CD4-positive, alpha-beta T cell (primary cell): ENCODE measurements at regions not wholly inside any gene's neighbourhood (a gene's known extent, or its start where the extent isn't known, plus 50 kb on each side); places are given as distances from the start of the nearest gene placed in this dataset.
A peak's percentile ranks its signal among the peaks of the same experiment; 100 is the strongest.

Experiments
- ATAC-seq: fragments of 200-7000 bp; cut with Tn5 transposase; one replicate; pipeline ENCODE4 v1.10.0; 2022; ENCODE audit warnings: mild to moderate bottlenecking; ENCODE audit not compliant: poor library complexity
- CTCF ChIA-PET: fragments of 350-600 bp; sonication (Branson Sonifier 250); formaldehyde crosslinking; loops from one replicate; lab custom pipeline; 2021; ENCODE audit warnings: antibody characterized with exemption, inconsistent platforms; lab: Charles Lee
- POLR2A ChIA-PET: fragments of 350-600 bp; sonication (Branson Sonifier 250); formaldehyde crosslinking; loops from one replicate; lab custom pipeline; 2021; ENCODE audit warnings: antibody characterized with exemption, inconsistent platforms; lab: Charles Lee
- DNase-seq, 14 experiments: peaks; one replicate each; pipeline ENCODE4 v3.0.0-alpha.2; 2013 to 2020; ENCODE audit warnings: mixed read lengths in 2 of 14
- H3K27ac ChIP-seq, 2 donors: one replicate each; pipeline versions ENCODE4 v1.5.1 to v1.7.0; 2013; ENCODE audit warnings: low read length in 2 of 2, low read depth in 1 of 2, mild to moderate bottlenecking in 1 of 2
- H3K27me3 ChIP-seq, 2 experiments: 1 replicate in 1 of 2; 2 replicates in 1 of 2; pipeline versions ENCODE4 v1.6.1 to v1.7.0; 2013; ENCODE audit warnings: low read length in 2 of 2, control low read depth in 1 of 2, mild to moderate bottlenecking in 1 of 2, moderate library complexity in 1 of 2; ENCODE audit not compliant: insufficient read depth in 2 of 2, control insufficient read depth in 1 of 2
- H3K36me3 ChIP-seq: one replicate; pipeline ENCODE4 v1.6.1; 2013; ENCODE audit warnings: low read length, control low read depth; ENCODE audit not compliant: insufficient read depth
- H3K4me1 ChIP-seq: one replicate; pipeline ENCODE4 v1.6.1; 2013; ENCODE audit warnings: low read length, control low read depth; ENCODE audit not compliant: insufficient read depth
- H3K4me3 ChIP-seq: one replicate; pipeline ENCODE4 v1.5.1; 2013; ENCODE audit warnings: mild to moderate bottlenecking, low read length, moderate library complexity
- H3K9me3 ChIP-seq, 2 experiments: 1 replicate in 1 of 2; 2 replicates in 1 of 2; pipeline versions ENCODE4 v1.6.1 to v1.7.0; 2013; ENCODE audit warnings: low read length in 2 of 2, mild to moderate bottlenecking in 2 of 2, control low read depth in 1 of 2, moderate library complexity in 1 of 2; ENCODE audit not compliant: control insufficient read depth in 1 of 2, insufficient read depth in 1 of 2
- H3K27ac Mint-ChIP-seq: one replicate; pipeline ENCODE4 v1.8.0; 2020; ENCODE audit warnings: mixed read lengths
- H3K27me3 Mint-ChIP-seq: one replicate; pipeline ENCODE4 v1.8.0; 2021; ENCODE audit warnings: mixed read lengths
- H3K36me3 Mint-ChIP-seq: one replicate; pipeline ENCODE4 v1.8.0; 2021; ENCODE audit warnings: low read depth, mixed read lengths
- H3K4me1 Mint-ChIP-seq: one replicate; pipeline ENCODE4 v1.8.0; 2021; ENCODE audit warnings: low read depth, mixed read lengths
- H3K4me3 Mint-ChIP-seq: one replicate; pipeline ENCODE4 v1.8.0; 2020; ENCODE audit warnings: mild to moderate bottlenecking, mixed read lengths
- H3K9me3 Mint-ChIP-seq: one replicate; pipeline ENCODE4 v1.8.0; 2020; ENCODE audit warnings: mixed read lengths
- CTCF ChIP-seq: fragments of 200-600 bp; IDR thresholded peaks from one replicate; pipeline ENCODE4 v1.8.0; 2022; ENCODE audit warnings: antibody characterized with exemption, mild to moderate bottlenecking
- intact Hi-C, 2 experiments: fragments of 100-400 bp; cut with DNase I in 1 of 2; cut with micrococcal nuclease in 1 of 2; formaldehyde crosslinking; loops; one replicate each; pipeline versions ENCODE4 v1.15.1 to v1.9.0; 2023 to 2025; cut with DNase I, micrococcal nuclease

DNA sequence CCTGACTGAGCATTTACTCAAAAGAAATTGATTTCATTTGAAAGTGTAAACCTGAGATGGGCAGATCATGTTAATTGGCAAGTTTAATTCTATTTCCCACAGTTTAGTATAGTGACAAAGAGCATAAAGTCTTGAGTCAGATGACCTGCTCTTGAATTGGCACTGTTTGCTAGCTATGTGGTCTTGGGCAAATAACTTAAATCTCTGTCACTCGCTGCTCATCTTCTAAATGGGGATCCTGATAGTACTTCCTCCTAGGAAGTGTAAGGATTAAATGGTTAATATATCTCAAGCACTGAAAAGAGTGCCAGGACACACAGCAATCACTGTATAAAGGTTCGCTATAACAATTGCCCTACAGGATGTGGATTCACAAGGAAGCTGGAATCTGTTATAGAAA lies 242.8 kb upstream of the JADE1 start:
- Mint-ChIP-seq H3K36me3 (no peaks in the 10 kb centered on the region), H3K4me1 (no peaks in the 10 kb centered on the region), H3K4me3 (no peak overlapping the region), H3K27ac (no peak overlapping the region), H3K9me3 (no peaks in the 10 kb centered on the region), H3K27me3 (peaks cover 43% of the 10 kb centered on the region)
- no peak for ATAC-seq
- no peaks in the 10 kb centered on the region for H3K9me3 ChIP-seq
- no peak for TF ChIP-seq CTCF
- no peaks in the 10 kb centered on the region for H3K27me3 ChIP-seq
- H3K4me1 ChIP-seq: no peaks in the 10 kb centered on the region
- H3K27ac ChIP-seq: no peak overlapping the region
- H3K4me3 ChIP-seq: no peak overlapping the region
- no peak for DNase-seq
- H3K36me3 ChIP-seq: no peaks in the 10 kb centered on the region
- ChIA-PET POLR2A (no interaction called here), CTCF (no interaction called here)
- intact Hi-C loops: no loop called here

- Mint-ChIP-seq H3K4me3 (no peak overlapping the region), H3K27me3 (peaks cover 37% of the 10 kb centered on the region), H3K4me1 (no peaks in the 10 kb centered on the region), H3K36me3 (no peaks in the 10 kb centered on the region), H3K27ac (no peak overlapping the region), H3K9me3 (no peaks in the 10 kb centered on the region)
- Histone ChIP-seq H3K27ac (no peak overlapping the region), H3K4me3 (no peak overlapping the region), H3K36me3 (no peaks in the 10 kb centered on the region), H3K4me1 (no peaks in the 10 kb centered on the region), H3K9me3 (no peaks in the 10 kb centered on the region), H3K27me3 (no peaks in the 10 kb centered on the region)
- ChIA-PET POLR2A (no interaction called here), CTCF (no interaction called here)
- no peak for ATAC-seq
- TF ChIP-seq CTCF: no peak
- intact Hi-C loops: no loop called here
- DNase-seq: peak in 4 of 14 experiments; percentile 2 to 27 (median 15)
These were observed 243.8 kb upstream of the JADE1 start for GRCh38 chr4:128565565-128566186.

- H3K4me1 ChIP-seq: no peaks in the 10 kb centered on the region
- no peaks in the 10 kb centered on the region for H3K27me3 ChIP-seq
- ATAC-seq (no peak), DNase-seq (no peak)
- no peaks in the 10 kb centered on the region for H3K36me3 ChIP-seq
- POLR2A ChIA-PET: no interaction called here
- H3K4me1 Mint-ChIP-seq: no peaks in the 10 kb centered on the region
- H3K27ac Mint-ChIP-seq: no peak overlapping the region
- no peak overlapping the region for H3K4me3 Mint-ChIP-seq
- no peaks in the 10 kb centered on the region for H3K9me3 Mint-ChIP-seq
- CTCF ChIA-PET: no interaction called here
- TF ChIP-seq CTCF: no peak
- no peaks in the 10 kb centered on the region for H3K36me3 Mint-ChIP-seq
- H3K27ac ChIP-seq: no peak overlapping the region
- H3K9me3 ChIP-seq: no peaks in the 10 kb centered on the region
- H3K4me3 ChIP-seq: no peak overlapping the region
- intact Hi-C loops: no loop called here
- peaks cover 31% of the 10 kb centered on the region for H3K27me3 Mint-ChIP-seq
These were observed 244.4 kb upstream of the JADE1 start for GRCh38 chr4:128565054-128565453.
